ENCODE measurements at regions not wholly inside any gene's neighbourhood (a gene's known extent, or its start where the extent isn't known, plus 50 kb on each side); places are given as distances from the start of the nearest gene placed in this dataset.

- H3K36me3 ChIP-seq (ENCODE audit: control insufficient read depth in 4 of 4, insufficient read depth in 4 of 4, low read length in 3 of 4), result no peaks in the 10 kb centered on the region
- WGBS (ENCODE audit: insufficient coverage), result 100% methylated on average over 5 of the region's 6 CpGs
These were observed 93.2 kb upstream of the CBLN2 start for GRCh38 chr18:72637299-72637698.

DNA sequence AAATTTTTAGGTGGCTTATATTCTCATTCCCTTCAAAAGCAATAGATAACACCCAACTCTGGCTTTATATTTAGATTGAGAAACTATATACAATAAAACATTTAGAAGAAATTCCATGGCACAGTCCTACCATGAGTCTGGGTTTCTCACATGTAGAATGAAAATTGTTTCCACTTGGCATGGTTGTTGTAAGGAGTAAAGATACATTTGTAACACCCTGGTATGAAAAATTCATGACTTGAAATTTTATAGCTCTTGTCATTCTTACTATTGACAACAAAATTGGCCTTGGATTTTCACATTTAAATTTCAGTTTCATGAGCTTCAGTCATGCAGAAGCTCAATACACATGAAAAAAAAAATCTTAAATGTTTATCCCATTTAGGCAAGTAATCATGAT lies 92.5 kb upstream of the CBLN2 start:
- H3K4me1 ChIP-seq (ENCODE audit: control extremely low read depth in 1 of 4, control insufficient read depth in 4 of 4, insufficient read depth in 4 of 4, low read length in 3 of 4), result no peaks in the 10 kb centered on the region
- no peak overlapping the region for H3K27ac ChIP-seq (ENCODE audit: insufficient read depth in 1 of 2, low read depth in 1 of 2, low read length in 2 of 2, poor library complexity in 1 of 2, severe bottlenecking in 2 of 2)
- no peak for DNase-seq
- POLR2A ChIA-PET, result no interaction called here
- H3K4me3 ChIP-seq (ENCODE audit: control insufficient read depth in 1 of 7, extremely low read depth in 1 of 7, insufficient read depth in 4 of 7, low read depth in 2 of 7, low read length in 6 of 7), result no peak overlapping the region
- H3K9me3 ChIP-seq (ENCODE audit: control extremely low read depth in 1 of 5, control insufficient read depth in 4 of 5, insufficient read depth in 2 of 5, low read depth in 1 of 5, low read length in 4 of 5), result no peaks in the 10 kb centered on the region
- H3K27me3 ChIP-seq (replicated peaks in 2 of 5; ENCODE audit: control insufficient read depth in 4 of 5, insufficient read depth in 5 of 5, low read length in 4 of 5), result peaks cover 0 to 6% (median 0%) of the 10 kb centered on the region in 5 experiments
- CTCF ChIA-PET, result no interaction called here
- H3K36me3 ChIP-seq (ENCODE audit: control insufficient read depth in 4 of 4, insufficient read depth in 4 of 4, low read length in 3 of 4), result no peaks in the 10 kb centered on the region

More at GRCh38 chr18:72637299-72637698, 93.2 kb upstream of the CBLN2 start:
- DNase-seq, result no peak
- ChIA-PET CTCF (no interaction called here), POLR2A (no interaction called here)
- peaks cover 0 to 6% (median 0%) of the 10 kb centered on the region in 5 experiments for H3K27me3 ChIP-seq (replicated peaks in 2 of 5; ENCODE audit: control insufficient read depth in 4 of 5, insufficient read depth in 5 of 5, low read length in 4 of 5)
- no peaks in the 10 kb centered on the region for H3K9me3 ChIP-seq (ENCODE audit: control extremely low read depth in 1 of 5, control insufficient read depth in 4 of 5, insufficient read depth in 2 of 5, low read depth in 1 of 5, low read length in 4 of 5)
- no peaks in the 10 kb centered on the region for H3K4me1 ChIP-seq (ENCODE audit: control extremely low read depth in 1 of 4, control insufficient read depth in 4 of 4, insufficient read depth in 4 of 4, low read length in 3 of 4)
- no peak overlapping the region for H3K4me3 ChIP-seq (ENCODE audit: control insufficient read depth in 1 of 7, extremely low read depth in 1 of 7, insufficient read depth in 4 of 7, low read depth in 2 of 7, low read length in 6 of 7)
- H3K27ac ChIP-seq (ENCODE audit: insufficient read depth in 1 of 2, low read depth in 1 of 2, low read length in 2 of 2, poor library complexity in 1 of 2, severe bottlenecking in 2 of 2), result no peak overlapping the region

- DNase-seq, result no peak
- 71% methylated on average over 1 of the region's 2 CpGs for WGBS (ENCODE audit: insufficient coverage)
- ChIA-PET CTCF (no interaction called here), POLR2A (no interaction called here)
- H3K9me3 ChIP-seq (ENCODE audit: control extremely low read depth in 1 of 5, control insufficient read depth in 4 of 5, insufficient read depth in 2 of 5, low read depth in 1 of 5, low read length in 4 of 5), result no peaks in the 10 kb centered on the region
- peaks cover 0 to 6% (median 0%) of the 10 kb centered on the region in 5 experiments for H3K27me3 ChIP-seq (replicated peaks in 2 of 5; ENCODE audit: control insufficient read depth in 4 of 5, insufficient read depth in 5 of 5, low read length in 4 of 5)
- no peaks in the 10 kb centered on the region for H3K36me3 ChIP-seq (ENCODE audit: control insufficient read depth in 4 of 4, insufficient read depth in 4 of 4, low read length in 3 of 4)
- H3K4me3 ChIP-seq (ENCODE audit: control insufficient read depth in 1 of 7, extremely low read depth in 1 of 7, insufficient read depth in 4 of 7, low read depth in 2 of 7, low read length in 6 of 7), result no peak overlapping the region
- no peak overlapping the region for H3K27ac ChIP-seq (ENCODE audit: insufficient read depth in 1 of 2, low read depth in 1 of 2, low read length in 2 of 2, poor library complexity in 1 of 2, severe bottlenecking in 2 of 2)
- no peaks in the 10 kb centered on the region for H3K4me1 ChIP-seq (ENCODE audit: control extremely low read depth in 1 of 4, control insufficient read depth in 4 of 4, insufficient read depth in 4 of 4, low read length in 3 of 4)
These were observed 90.4 kb upstream of the CBLN2 start for GRCh38 chr18:72634500-72634899.

GRCh38 chr18:72630991-72631390 lies 86.8 kb upstream of the CBLN2 start:
- H3K9me3 ChIP-seq (ENCODE audit: control extremely low read depth in 1 of 5, control insufficient read depth in 4 of 5, insufficient read depth in 2 of 5, low read depth in 1 of 5, low read length in 4 of 5), result no peaks in the 10 kb centered on the region
- no peaks in the 10 kb centered on the region for H3K36me3 ChIP-seq (ENCODE audit: control insufficient read depth in 4 of 4, insufficient read depth in 4 of 4, low read length in 3 of 4)
- POLR2A ChIA-PET, result interaction anchor here (0.6 kb wide), 1 partner anchor 731 kb away, joined by 7 read pairs; no protein-coding TSS in a partner anchor
- no peak for DNase-seq
- no peaks in the 10 kb centered on the region for H3K4me1 ChIP-seq (ENCODE audit: control extremely low read depth in 1 of 4, control insufficient read depth in 4 of 4, insufficient read depth in 4 of 4, low read length in 3 of 4)
- no peak overlapping the region for H3K27ac ChIP-seq (ENCODE audit: insufficient read depth in 1 of 2, low read depth in 1 of 2, low read length in 2 of 2, poor library complexity in 1 of 2, severe bottlenecking in 2 of 2)
- CTCF ChIA-PET, result no interaction called here
- WGBS (ENCODE audit: insufficient coverage), result 97% methylated on average over 3 of the region's 5 CpGs
- H3K27me3 ChIP-seq (replicated peaks in 2 of 5; ENCODE audit: control insufficient read depth in 4 of 5, insufficient read depth in 5 of 5, low read length in 4 of 5), result peaks cover 0 to 6% (median 0%) of the 10 kb centered on the region in 5 experiments
- H3K4me3 ChIP-seq (ENCODE audit: control insufficient read depth in 1 of 7, extremely low read depth in 1 of 7, insufficient read depth in 4 of 7, low read depth in 2 of 7, low read length in 6 of 7), result no peak overlapping the region

- H3K4me1 ChIP-seq (ENCODE audit: control extremely low read depth in 1 of 4, control insufficient read depth in 4 of 4, insufficient read depth in 4 of 4, low read length in 3 of 4), result no peaks in the 10 kb centered on the region
- H3K36me3 ChIP-seq (ENCODE audit: control insufficient read depth in 4 of 4, insufficient read depth in 4 of 4, low read length in 3 of 4), result no peaks in the 10 kb centered on the region
- ChIA-PET POLR2A (no interaction called here), CTCF (no interaction called here)
- no peak overlapping the region for H3K27ac ChIP-seq (ENCODE audit: insufficient read depth in 1 of 2, low read depth in 1 of 2, low read length in 2 of 2, poor library complexity in 1 of 2, severe bottlenecking in 2 of 2)
- H3K4me3 ChIP-seq (ENCODE audit: control insufficient read depth in 1 of 7, extremely low read depth in 1 of 7, insufficient read depth in 4 of 7, low read depth in 2 of 7, low read length in 6 of 7), result no peak overlapping the region
- WGBS (ENCODE audit: insufficient coverage), result 55% methylated on average over 3 of the region's 4 CpGs
- H3K9me3 ChIP-seq (ENCODE audit: control extremely low read depth in 1 of 5, control insufficient read depth in 4 of 5, insufficient read depth in 2 of 5, low read depth in 1 of 5, low read length in 4 of 5), result no peaks in the 10 kb centered on the region
- H3K27me3 ChIP-seq (replicated peaks in 2 of 5; ENCODE audit: control insufficient read depth in 4 of 5, insufficient read depth in 5 of 5, low read length in 4 of 5), result no peaks in the 10 kb centered on the region
- DNase-seq, result no peak
These were observed 79.3 kb upstream of the CBLN2 start for GRCh38 chr18:72623444-72623843.

GRCh38 chr18:72613534-72613930 lies 69.4 kb upstream of the CBLN2 start:
- H3K4me3 ChIP-seq (ENCODE audit: control insufficient read depth in 1 of 7, extremely low read depth in 1 of 7, insufficient read depth in 4 of 7, low read depth in 2 of 7, low read length in 6 of 7), result no peak overlapping the region
- H3K4me1 ChIP-seq (ENCODE audit: control extremely low read depth in 1 of 4, control insufficient read depth in 4 of 4, insufficient read depth in 4 of 4, low read length in 3 of 4), result no peaks in the 10 kb centered on the region
- H3K27ac ChIP-seq (ENCODE audit: insufficient read depth in 1 of 2, low read depth in 1 of 2, low read length in 2 of 2, poor library complexity in 1 of 2, severe bottlenecking in 2 of 2), result no peak overlapping the region
- DNase-seq, result no peak
- WGBS (ENCODE audit: insufficient coverage), result 33% methylated on average over 1 of the region's 4 CpGs
- H3K27me3 ChIP-seq (replicated peaks in 2 of 5; ENCODE audit: control insufficient read depth in 4 of 5, insufficient read depth in 5 of 5, low read length in 4 of 5), result no peaks in the 10 kb centered on the region
- no peaks in the 10 kb centered on the region for H3K9me3 ChIP-seq (ENCODE audit: control extremely low read depth in 1 of 5, control insufficient read depth in 4 of 5, insufficient read depth in 2 of 5, low read depth in 1 of 5, low read length in 4 of 5)
- no peaks in the 10 kb centered on the region for H3K36me3 ChIP-seq (ENCODE audit: control insufficient read depth in 4 of 4, insufficient read depth in 4 of 4, low read length in 3 of 4)
- POLR2A ChIA-PET, result no interaction called here
- CTCF ChIA-PET, result no interaction called here

- Histone ChIP-seq H3K9me3 (ENCODE audit: control extremely low read depth in 1 of 5, control insufficient read depth in 4 of 5, insufficient read depth in 2 of 5, low read depth in 1 of 5, low read length in 4 of 5) (no peaks in the 10 kb centered on the region), H3K4me3 (ENCODE audit: control insufficient read depth in 1 of 7, extremely low read depth in 1 of 7, insufficient read depth in 4 of 7, low read depth in 2 of 7, low read length in 6 of 7) (no peak overlapping the region), H3K27me3 (replicated peaks in 2 of 5; ENCODE audit: control insufficient read depth in 4 of 5, insufficient read depth in 5 of 5, low read length in 4 of 5) (no peaks in the 10 kb centered on the region), H3K4me1 (ENCODE audit: control extremely low read depth in 1 of 4, control insufficient read depth in 4 of 4, insufficient read depth in 4 of 4, low read length in 3 of 4) (no peaks in the 10 kb centered on the region), H3K36me3 (ENCODE audit: control insufficient read depth in 4 of 4, insufficient read depth in 4 of 4, low read length in 3 of 4) (no peaks in the 10 kb centered on the region), H3K27ac (ENCODE audit: insufficient read depth in 1 of 2, low read depth in 1 of 2, low read length in 2 of 2, poor library complexity in 1 of 2, severe bottlenecking in 2 of 2) (no peak overlapping the region)
- DNase-seq, result peak in 2 of 3 donors; percentile 2 to 4
- POLR2A ChIA-PET, result no interaction called here
- 88% methylated on average over 1 of the region's 2 CpGs for WGBS (ENCODE audit: insufficient coverage)
- CTCF ChIA-PET, result no interaction called here
These were observed 68.9 kb upstream of the CBLN2 start for GRCh38 chr18:72612894-72613533.

Measured in common myeloid progenitor, CD34-positive (primary cell).